PC-9 (cell line): ENCODE measurements at regions not wholly inside any gene's neighbourhood (a gene's known extent, or its start where the extent isn't known, plus 50 kb on each side); places are given as distances from the start of the nearest gene placed in this dataset.

ENCODE experiments used
- CTCF ChIP-seq: fragments of 200-600 bp; sonication (generic); conservative IDR thresholded peaks from 2 replicates; pipeline ENCODE4 v1.6.1; 2017; ENCODE audit warnings: mixed run types, antibody characterized with exemption, mild to moderate bottlenecking, moderate library complexity
- EZH2 ChIP-seq: fragments of 200-600 bp; sonication (generic); IDR thresholded peaks from 2 replicates; pipeline ENCODE4 v1.8.0; 2017; ENCODE audit warnings: antibody characterized with exemption, low read depth

DNA sequence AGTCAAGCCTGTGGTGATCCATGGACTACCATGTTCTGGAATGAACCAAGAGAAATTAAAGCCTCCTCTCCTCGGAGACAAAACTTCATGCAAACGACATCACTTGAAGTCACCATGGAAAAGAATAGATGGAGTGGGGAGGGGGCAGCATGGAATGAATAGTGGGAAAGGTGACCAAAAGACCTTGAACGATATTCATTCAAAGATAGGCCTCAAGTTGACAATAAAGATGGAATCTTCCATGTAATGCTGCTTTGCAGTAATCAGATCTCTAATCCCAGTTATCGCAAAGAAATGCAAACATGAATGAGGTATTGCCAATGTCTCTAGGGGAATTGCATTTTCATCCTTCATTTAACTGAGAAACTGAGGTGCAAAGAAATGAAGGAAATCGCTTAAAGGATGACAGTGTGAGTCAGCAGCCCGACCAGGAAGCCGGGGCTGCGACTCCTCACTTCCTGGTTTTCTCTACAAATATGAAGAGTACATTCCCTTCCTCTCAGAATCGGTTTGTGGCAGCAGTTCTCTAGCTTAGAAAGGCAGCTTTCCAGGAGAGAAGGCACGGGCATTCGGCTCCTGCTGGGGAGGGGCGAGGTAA is 65.6 kb upstream of the RREB1 start:
- TF ChIP-seq CTCF (no peak), EZH2 (no peak)
